GM18519 (cell line): ENCODE measurements at regions not wholly inside any gene's neighbourhood (a gene's known extent, or its start where the extent isn't known, plus 50 kb on each side); places are given as distances from the start of the nearest gene placed in this dataset.
"Not testable (repeated sequence)": the region's sequence is repeated elsewhere in the genome, so short reads cannot be mapped to it uniquely, and the experiment has no call there.

ENCODE experiments used
- ATAC-seq: cut with Tn5 transposase; IDR thresholded peaks from one replicate; pipeline ENCODE4 v1.9.1; 2021; ENCODE audit warnings: mild to moderate bottlenecking, moderate library complexity; ENCODE audit not compliant: unreplicated experiment, low FRiP score

GRCh38 chr3:80018375-80018774 lies 250.6 kb upstream of the ROBO1 start:
- no peak for ATAC-seq

GRCh38 chr3:80017369-80017768 lies 249.6 kb upstream of the ROBO1 start:
- no peak for ATAC-seq

GRCh38 chr3:80014576-80014975 lies 246.8 kb upstream of the ROBO1 start:
- ATAC-seq, result no peak

GRCh38 chr3:80010021-80010571 lies 242.3 kb upstream of the ROBO1 start:
- no peak for ATAC-seq

GRCh38 chr3:80007522-80007921 lies 239.7 kb upstream of the ROBO1 start:
- no peak for ATAC-seq

DNA sequence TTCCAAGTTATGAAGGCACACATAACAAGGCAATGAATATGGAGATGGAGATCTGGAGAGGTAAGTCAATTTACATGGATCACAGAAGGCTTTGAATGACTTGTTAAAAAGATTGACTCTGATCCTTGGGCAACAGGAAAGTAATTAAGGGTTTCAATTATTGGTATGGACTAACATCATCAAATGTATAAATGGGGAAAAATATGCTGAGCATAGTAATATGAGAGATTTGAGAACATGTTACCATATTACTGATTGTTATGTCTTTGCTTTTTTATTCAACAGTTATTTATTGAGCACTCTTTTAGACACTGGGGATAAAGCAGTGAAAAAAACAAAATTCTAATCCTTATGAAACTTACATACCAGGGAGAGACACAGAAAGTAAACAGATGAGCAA lies 238.5 kb upstream of the ROBO1 start:
- no peak for ATAC-seq

DNA sequence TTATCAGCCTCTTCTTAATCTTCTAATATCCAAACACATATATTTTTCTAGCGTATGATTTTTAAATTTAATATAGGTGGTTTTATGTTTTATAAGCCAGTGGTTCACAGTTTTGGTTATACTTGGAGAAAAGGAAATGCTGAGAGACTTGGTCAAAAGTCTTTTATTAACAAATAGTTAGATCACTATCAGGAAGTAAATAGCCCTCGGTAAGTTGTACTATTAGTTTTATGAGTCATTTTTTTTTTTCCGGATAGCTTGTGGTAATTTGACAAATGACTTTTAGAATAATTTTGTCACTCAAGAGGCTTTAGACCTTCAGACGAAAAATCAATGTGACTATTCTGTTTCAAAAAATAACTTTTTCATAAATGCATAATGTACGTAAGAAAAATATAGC lies 232.2 kb upstream of the ROBO1 start:
- ATAC-seq, result no peak

DNA sequence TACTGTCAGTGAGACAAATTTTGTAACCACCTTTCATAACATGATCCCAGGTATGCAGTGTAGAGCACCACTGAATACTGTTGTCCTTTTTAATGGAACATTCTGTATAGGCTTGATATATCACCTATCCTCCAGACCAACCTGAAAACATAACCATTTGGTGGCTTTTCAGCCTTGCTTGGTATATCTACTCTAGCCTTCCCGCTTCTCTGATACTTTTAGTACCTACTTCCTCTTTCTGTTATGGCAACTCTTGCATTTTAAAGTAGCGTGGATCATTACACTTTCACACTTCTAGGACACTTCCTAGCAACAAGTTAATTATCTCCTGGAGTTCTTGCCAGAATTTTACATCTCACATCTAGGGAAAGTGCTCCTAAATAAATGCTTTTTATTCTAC lies 226.6 kb upstream of the ROBO1 start:
- ATAC-seq, result no peak

DNA sequence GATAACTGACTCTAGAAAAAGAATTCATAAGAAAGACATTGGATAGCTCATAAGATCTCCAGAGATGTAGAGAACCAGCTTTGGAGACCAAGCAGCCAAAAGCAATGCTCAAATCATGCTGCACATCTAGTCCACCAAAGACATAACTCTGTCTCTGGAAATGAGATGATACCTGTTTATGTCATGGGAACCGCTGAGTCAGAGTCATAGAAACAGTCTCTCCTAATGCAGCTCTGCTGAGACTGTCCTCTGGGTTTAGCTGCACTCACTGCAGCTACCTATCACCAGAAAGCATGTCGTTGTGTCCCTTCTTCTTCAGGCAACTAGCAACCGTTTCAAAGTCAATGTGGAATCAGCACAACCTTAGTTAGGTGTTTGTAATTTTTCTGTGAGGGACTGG lies 218.5 kb upstream of the ROBO1 start:
- no peak for ATAC-seq

- no peak for ATAC-seq
These were observed 218.0 kb upstream of the ROBO1 start for GRCh38 chr3:79985816-79986215.

DNA sequence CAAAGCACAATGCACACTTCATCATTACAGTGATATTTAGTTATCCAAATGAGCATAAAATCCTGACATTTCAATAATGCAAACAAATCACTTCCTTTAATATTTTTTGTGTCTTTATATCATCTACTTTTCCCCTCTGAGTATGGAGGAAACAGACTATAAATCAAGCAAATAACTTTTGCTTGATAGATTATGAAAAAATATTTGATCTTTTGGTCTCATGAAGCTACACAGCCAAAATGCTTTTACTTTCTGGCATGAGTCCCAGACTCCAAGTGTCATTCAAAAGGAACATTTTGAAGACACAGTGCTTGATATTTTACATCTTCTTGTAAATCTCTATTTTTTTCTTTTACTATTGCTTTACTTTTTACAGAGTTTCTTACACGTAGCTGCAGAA lies 215.3 kb upstream of the ROBO1 start:
- no peak for ATAC-seq

GRCh38 chr3:79979990-79980389 lies 212.2 kb upstream of the ROBO1 start:
- ATAC-seq, result no peak

DNA sequence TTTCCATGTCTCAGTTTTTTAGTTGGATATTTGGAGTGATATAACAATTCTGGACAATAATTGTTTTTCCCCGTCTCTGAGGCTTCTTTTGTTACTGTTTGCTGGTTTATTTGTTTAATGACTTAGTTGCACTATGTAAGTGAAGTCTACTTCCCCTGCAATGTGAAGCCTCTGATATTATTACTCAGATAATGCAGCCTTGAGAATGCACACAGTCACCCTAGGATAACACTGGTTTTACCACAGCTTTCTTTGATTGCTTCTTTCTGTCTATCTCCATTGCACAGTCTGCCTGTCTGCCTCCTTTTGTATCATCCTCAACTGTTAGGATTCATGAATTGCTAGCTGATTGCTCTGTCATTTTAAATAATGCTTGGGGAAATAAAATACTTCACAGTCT lies 208.7 kb upstream of the ROBO1 start:
- ATAC-seq, result no peak

DNA sequence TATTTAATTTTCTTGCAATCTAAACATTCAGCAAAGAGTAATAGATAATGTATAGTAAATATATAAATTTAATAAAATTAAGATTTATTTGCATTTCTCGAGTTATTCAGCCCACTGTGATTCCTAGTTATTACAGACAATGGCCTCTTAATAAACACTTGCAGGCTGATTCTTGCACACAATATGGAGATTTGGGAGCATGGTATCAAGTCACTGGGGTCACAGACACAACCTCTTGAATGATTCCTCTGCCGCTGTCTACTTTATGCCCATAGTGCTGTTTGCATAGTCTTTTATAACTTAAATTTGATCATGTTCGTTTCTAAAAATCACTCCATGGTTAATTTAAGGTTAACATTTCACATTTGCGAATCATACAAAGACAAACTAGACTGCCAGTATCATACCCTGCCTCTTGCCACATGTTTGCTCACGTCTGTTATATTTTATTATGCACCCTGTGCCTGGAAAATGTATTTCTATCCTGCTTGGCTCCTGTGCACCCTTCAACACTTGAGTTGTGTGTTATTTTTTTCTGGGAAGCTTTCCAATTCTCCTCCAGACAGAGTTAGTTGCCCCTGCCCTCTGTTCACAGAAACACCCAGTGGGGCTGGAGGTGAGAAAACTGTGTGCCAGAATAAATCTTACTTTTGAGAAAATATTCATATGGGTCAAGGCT lies 206.3 kb upstream of the ROBO1 start:
- ATAC-seq, result no peak

- no peak for ATAC-seq
These were observed 205.7 kb upstream of the ROBO1 start for GRCh38 chr3:79973482-79973881.

DNA sequence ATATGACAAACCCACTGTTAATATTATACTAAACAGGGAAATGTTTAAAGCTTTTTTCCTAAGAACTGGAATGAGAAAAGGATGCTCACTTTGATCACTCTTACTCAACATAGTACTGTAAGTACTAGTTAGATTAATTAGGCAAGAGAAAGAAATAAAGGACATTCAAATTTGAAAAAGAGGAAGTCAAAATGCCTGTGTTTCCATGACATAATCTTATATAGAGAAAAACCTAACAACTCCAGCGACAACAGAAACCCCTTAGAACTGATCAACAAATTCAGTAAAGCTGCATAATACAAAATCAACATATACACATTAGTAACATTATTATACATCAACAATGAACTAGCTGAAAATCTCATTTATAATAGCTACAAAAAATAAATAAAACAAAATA lies 200.6 kb upstream of the ROBO1 start:
- ATAC-seq, result no peak

GRCh38 chr3:79960594-79960993 lies 192.8 kb upstream of the ROBO1 start:
- ATAC-seq, result no peak

- no peak for ATAC-seq
These were observed 189.3 kb upstream of the ROBO1 start for GRCh38 chr3:79957066-79957465.

DNA sequence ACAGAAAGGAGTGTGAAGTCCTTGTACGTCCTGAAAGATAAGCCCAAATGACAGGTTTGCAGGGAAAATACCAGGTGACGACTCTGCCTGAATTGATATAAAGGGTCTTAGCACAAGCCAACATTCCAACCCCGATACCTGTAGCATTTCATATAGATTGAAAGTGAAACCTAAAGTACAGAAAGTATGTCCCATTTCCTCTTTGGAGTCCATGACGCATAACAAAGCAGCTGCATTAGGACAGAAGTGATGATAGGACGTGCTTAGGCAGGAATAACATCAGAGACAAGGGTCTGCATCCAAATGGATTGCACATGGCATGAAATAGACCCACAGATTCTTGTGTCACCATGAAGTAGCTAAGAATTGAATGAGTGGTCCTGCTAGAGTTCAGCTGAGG lies 187.0 kb upstream of the ROBO1 start:
- no peak for ATAC-seq

GRCh38 chr3:79953591-79954101 lies 185.8 kb upstream of the ROBO1 start:
- no peak for ATAC-seq

- not testable (repeated sequence) for ATAC-seq
These were observed 183.6 kb upstream of the ROBO1 start for GRCh38 chr3:79951426-79951825.

- ATAC-seq, result no peak
These were observed 180.2 kb upstream of the ROBO1 start for GRCh38 chr3:79947957-79948356.
